Right lung (tissue), 2 donors: ENCODE measurements at regions not wholly inside any gene's neighbourhood (a gene's known extent, or its start where the extent isn't known, plus 50 kb on each side); places are given as distances from the start of the nearest gene placed in this dataset.

ENCODE experiments used
- DNase-seq, 2 donors: peaks; one replicate each; pipeline ENCODE4 v3.0.0-alpha.2; 2013

- DNase-seq, result no peak
These were observed 241.3 kb upstream of the UBE2E3 start for GRCh38 chr2:180739070-180739469.

DNA sequence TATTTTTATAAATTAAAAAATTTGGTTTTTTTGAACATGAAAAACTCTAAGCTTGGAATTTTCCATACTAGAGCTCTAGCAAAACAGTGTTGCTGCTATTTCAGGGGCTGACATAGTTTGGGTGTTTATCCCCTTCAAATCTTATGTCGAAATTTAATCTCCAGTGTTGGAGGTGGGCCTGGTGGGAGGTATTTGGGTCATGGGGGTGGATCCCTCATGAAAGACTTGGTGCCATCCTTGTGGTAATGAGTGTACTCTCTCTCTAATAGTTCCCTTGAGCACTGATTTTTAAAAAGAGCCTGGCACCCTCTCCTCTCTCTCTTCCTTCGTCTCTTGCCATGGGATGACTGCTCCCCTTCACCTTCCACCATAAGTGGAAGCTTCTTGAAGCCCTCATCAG lies 244.6 kb upstream of the UBE2E3 start:
- no peak for DNase-seq

DNA sequence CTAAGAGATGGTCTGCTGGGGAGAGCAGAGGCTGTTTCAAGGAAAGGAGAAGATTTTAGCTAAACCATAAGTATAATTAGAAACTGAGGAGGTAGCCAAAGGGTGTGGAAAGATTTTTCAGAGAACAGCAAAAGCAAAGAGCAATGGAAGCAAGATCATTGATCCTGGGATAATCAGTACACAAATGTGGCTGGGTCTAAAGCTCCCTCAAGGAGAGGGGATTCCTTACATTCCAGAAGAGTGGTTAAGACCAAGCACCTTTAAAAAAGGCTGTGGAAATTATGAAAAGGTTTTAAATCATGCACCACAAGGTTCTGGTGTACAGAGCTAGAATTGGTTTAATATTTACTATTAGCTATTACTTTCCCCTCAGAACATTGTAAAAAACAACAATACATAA lies 246.0 kb upstream of the UBE2E3 start:
- no peak for DNase-seq

DNA sequence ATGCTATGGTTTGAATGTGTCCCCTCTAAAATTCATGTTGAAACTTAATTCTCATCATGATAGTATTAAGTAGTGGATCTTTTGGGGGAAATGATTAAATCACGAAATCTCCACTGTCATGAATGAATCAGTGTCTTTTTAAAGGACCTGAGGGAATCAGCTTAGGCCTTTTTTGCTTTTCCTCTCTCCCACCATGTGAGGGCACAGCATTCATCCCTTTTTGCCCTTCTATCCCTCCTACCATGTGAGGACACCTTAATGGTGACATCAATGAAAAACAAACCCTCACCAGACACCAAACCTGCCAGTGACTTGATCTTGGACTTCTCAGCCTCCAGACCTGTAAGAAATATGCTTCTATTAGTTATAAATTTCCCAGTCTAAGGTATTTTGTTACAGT lies 247.1 kb upstream of the UBE2E3 start:
- DNase-seq, result no peak

DNA sequence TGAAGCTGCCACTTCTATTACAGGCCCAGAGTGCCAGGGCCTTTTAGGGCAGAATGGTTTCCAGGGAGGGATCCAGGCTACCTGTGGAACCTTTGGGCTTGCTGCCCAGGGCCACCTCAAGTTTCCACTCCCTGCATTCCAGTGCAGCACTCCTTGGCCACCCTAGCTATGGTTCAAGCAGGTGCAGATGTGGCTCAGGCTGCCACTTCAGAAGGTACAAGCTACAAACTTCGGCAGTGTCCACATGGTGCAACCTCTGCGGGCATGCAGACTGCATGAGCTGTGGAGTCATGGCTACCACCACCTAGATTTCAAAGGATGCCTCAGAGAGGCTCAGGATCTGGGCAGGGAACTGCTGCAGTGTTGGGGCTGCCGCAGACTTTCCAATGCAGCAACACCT lies 248.1 kb upstream of the UBE2E3 start:
- DNase-seq, result no peak

GRCh38 chr2:180730976-180731375 lies 249.4 kb upstream of the UBE2E3 start:
- DNase-seq, result no peak

DNA sequence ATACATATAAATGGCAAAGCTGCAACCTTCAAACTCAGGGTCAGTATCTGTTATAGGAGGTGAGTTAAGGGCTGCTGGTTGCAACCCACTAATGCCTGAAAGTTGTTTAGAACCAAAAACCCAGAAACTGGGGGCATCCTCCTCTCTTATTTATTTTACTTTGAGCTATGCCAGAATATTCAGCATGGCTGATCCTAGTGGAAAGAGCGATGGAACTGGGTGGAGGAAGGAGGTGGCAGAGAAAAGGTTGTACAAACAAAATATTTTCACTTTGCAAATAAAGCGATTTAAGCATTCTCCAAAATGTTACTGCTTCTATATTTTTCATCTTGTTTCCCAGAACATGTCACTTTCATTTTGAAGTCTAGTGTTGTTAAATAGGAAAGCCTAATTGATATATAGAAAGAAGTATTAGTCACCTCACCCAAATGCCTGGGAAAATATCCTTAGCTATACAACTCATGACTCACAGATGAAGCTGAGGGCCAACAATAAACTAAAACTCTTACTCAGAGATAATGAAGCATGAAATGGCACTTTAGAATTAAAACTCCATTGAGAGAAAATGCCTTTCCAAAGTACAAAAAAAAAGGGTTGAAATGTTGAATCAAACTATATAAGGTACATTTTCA lies 251.4 kb upstream of the UBE2E3 start:
- no peak for DNase-seq

- DNase-seq, result no peak
These were observed 256.7 kb upstream of the UBE2E3 start for GRCh38 chr2:180723712-180724111.

GRCh38 chr2:180722551-180723239 lies 257.7 kb upstream of the UBE2E3 start:
- no peak for DNase-seq

GRCh38 chr2:180720829-180721228 lies 259.6 kb upstream of the UBE2E3 start:
- DNase-seq, result no peak

DNA sequence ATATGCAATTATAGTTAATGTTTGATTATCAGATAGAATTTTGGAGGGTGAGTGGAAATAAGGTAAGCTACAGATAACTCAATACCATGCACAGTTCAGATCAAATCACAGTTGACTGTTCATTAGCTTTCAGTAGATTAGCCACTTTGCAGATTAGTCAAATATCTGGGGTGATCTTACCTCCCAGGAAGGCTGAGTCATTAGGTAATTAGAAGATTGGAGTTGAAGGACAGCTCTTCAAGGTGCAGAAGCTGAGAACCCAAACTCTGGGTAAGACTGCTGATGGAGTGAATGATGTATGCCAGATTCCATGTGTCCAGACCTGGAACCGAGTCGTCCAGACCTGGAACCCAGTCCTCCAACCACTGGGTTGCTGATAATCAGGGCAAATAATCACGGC lies 262.8 kb upstream of the UBE2E3 start:
- DNase-seq, result no peak

DNA sequence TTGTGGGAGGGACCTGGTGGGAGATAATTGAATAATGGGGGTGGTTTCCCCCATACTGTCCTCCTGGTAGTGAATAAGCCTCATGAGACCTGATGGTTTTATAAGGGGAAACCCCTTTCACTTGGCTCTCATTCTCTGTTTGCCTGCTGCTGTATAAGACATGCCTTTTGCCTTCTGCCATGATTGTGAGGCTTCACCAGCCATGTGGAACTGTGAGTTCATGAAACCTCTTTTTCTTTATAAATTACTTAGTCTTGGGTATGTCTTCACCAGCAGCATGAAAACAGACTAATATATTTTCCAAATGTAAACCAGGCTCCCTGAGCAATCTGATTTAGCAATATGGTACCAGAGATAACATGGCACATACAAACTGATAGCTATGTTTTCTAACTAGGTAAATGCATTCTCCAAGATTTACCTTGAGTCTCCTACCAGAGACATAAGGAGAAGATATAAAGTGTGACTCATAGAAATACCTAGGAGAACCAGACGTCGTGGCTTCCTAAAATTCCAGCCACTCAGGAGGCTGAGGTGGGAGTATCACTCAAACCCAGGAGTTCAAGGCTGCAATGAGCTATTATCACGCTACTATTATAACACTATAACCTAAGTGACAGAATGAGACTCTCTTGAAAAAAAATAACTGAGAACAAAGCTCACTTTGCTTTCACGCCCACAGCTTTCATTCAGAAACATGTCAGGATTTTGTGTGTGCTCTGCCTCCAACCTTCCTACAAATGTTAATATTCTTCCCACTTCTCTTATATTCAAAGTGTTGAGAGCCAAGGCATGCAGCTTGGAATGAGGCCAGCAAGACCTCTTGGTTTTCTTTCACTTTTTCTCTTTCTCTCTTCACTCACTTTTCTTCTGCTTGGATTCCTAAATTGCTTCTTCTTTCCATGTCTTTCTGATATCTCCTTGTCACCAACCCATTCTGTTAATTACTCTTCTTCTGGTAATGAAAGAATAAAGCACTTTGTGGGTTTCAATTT lies 263.9 kb upstream of the UBE2E3 start:
- no peak for DNase-seq

GRCh38 chr2:180715044-180715443 lies 265.4 kb upstream of the UBE2E3 start:
- no peak for DNase-seq

DNA sequence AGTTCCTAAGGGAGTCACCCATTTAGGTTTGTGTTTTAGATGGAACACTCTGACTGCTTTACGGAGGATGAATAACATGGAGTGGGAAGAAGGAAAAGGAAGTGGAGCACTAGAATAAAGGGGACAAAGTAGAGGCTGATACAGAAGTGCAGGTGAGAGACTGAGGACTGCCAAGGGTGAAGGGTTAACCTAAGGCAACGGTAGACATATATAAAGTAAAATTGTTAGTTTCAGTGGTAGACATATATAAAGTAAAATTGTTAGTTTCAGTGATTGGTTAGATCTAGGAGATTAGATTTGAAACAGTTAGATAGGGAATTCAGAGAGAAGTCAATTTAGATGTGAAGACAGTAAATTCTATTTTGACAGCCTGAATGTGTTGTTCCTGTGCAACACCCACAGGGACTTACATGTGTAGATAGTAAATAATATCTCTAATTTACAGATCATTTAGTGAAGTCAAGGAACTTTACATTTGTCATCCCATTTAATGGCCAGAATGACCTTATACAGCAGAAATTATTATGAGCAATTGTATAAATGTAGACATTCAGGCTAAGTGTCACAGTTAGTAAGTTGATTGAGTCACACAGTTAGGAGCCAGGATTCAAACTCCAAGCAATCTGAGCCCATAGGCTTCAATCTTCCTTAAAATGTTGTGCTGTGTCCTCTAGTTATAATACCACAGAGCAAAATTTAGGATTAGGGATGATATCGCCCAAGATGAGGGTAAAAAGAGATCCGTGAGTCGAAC lies 270.8 kb upstream of the UBE2E3 start:
- DNase-seq, result no peak

- no peak for DNase-seq
These were observed 272.6 kb upstream of the UBE2E3 start for GRCh38 chr2:180707884-180708205.

GRCh38 chr2:180707175-180707883 lies 273.1 kb upstream of the UBE2E3 start:
- no peak for DNase-seq

DNA sequence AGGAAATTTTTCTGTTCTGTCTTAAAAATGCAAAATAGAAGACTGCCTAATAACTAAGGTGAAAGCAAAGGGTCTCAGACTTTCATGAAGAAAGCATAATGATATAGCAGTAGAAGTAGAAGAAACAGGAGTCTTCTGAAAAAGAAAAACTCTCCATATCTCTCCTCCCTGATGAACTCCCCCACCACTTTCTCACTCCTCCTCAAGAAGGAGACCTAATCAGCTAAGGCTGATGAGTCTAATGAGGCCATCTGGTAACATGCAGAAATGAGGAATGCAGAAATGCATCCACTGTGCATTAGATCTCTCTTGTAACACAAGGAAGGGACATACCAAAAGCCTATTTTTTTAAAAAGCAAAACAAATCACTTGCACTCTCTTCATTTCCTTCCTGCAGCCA lies 273.7 kb upstream of the UBE2E3 start:
- DNase-seq, result no peak

GRCh38 chr2:180705551-180705950 lies 274.9 kb upstream of the UBE2E3 start:
- DNase-seq, result no peak

DNA sequence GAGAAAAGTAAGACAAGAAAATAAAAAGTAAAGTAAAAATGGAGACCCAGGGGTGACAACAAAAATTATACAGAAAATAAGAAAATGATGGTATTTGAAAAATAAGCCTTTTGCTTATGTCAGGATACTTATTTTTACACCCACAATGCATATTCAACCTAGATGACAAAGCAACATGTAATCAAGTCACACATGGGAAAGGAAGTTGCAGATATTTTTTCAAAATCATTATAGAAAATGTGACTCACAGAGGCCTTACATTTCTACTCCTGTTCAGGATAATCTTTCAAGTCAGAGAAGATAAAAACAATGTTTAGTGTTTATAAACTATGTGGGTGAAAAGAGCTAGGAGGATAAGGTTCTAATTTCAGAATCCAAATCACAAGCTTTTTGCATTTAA lies 275.3 kb upstream of the UBE2E3 start:
- DNase-seq, result no peak

DNA sequence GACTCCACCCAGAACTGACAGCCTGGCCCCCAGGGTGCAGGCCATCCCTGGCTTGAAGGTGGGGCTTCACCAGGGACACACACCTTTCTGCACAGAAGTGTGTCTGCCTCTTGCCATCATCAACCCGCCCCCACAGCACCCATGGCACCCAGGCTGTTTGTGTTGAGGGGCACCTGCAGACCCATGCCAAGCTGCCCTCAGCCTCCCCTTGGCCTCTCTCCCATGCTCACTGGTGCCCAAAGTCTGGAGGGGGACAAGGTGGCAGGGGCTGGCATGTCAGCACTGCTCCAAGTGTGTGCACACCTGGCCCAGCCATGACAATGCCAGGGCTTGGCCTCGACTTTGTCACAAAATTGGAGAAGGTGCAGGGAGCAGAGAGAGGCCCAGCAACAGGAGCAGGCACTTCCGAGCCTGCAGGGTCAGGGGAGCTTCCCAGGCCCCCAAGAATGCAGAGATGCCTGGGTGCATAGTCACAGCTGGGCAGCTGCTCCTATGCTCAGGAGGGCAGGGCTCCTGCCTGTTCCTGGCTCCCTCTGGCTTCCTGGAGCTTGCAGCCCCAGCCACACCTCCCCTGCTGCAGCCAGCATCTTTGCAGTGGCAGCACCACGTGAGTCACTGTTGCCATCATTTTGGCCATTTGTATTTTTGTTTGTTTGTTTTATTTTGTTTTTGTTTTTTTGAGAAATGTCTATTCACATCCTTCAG lies 280.6 kb upstream of the UBE2E3 start:
- DNase-seq, result no peak

GRCh38 chr2:180698668-180699067 lies 281.7 kb upstream of the UBE2E3 start:
- no peak for DNase-seq
